ENCODE measurements at regions not wholly inside any gene's neighbourhood (a gene's known extent, or its start where the extent isn't known, plus 50 kb on each side); places are given as distances from the start of the nearest gene placed in this dataset.

DNA sequence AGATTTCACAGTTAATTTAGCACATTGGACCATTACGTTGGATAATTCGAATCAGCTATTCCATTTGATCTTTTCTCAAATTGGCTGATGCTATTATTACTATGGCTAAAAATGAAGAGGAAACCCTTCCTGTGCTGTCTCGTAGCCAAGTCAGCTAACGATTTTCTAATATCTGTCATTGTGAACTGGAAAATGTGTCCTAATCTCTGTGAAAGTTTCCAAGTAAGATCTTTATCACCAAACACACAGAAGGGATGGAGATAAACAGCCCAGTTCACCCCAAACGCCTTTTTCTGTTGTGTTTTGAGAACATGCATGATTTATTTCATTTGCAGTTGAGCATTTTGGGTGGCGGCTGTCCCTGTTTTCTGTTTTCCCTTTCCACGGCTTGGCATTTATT, 312.8 kb downstream of the FOXL1 start:
- no TSS peak for BruUV-seq (replicated peaks)
- Histone ChIP-seq H3K4me3 (ENCODE audit: low read depth, low read length, poor library complexity, severe bottlenecking) (no peak overlapping the region), H3K4me1 (ENCODE audit: insufficient read depth, low read length, poor library complexity, severe bottlenecking) (no peaks in the 10 kb centered on the region), H3K9me3 (ENCODE audit: low read depth, low read length, poor library complexity, severe bottlenecking) (no peaks in the 10 kb centered on the region), H3K36me3 (ENCODE audit: insufficient read depth, low read length, poor library complexity, severe bottlenecking) (no peaks in the 10 kb centered on the region), H3K27me3 (replicated peaks; ENCODE audit: insufficient read depth, low read depth, low read length, poor library complexity) (peaks cover 69% of the 10 kb centered on the region), H3K27ac (ENCODE audit: low read depth, low read length, poor library complexity, severe bottlenecking) (no peak overlapping the region)
- POLR2A ChIA-PET (ENCODE audit: low non-redundant PET): no interaction called here
- no peak for TF ChIP-seq EZH2 (IDR thresholded peaks at IDR 0.05; ENCODE audit: borderline replicate concordance, low read depth, low read length, poor library complexity, severe bottlenecking)
- TF ChIP-seq, protein P1, sequence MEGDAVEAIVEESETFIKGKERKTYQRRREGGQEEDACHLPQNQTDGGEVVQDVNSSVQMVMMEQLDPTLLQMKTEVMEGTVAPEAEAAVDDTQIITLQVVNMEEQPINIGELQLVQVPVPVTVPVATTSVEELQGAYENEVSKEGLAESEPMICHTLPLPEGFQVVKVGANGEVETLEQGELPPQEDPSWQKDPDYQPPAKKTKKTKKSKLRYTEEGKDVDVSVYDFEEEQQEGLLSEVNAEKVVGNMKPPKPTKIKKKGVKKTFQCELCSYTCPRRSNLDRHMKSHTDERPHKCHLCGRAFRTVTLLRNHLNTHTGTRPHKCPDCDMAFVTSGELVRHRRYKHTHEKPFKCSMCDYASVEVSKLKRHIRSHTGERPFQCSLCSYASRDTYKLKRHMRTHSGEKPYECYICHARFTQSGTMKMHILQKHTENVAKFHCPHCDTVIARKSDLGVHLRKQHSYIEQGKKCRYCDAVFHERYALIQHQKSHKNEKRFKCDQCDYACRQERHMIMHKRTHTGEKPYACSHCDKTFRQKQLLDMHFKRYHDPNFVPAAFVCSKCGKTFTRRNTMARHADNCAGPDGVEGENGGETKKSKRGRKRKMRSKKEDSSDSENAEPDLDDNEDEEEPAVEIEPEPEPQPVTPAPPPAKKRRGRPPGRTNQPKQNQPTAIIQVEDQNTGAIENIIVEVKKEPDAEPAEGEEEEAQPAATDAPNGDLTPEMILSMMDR (conservative IDR thresholded peaks at IDR 0.05; ENCODE audit: low read depth, low read length): no peak
- intact Hi-C loops (cut with micrococcal nuclease; ENCODE audit: unreplicated experiment): no loop called here
- CTCF ChIA-PET: no interaction called here
- DNase-seq (ENCODE audit: low spot score): no peak

- no peak for DNase-seq (ENCODE audit: low spot score)
- Histone ChIP-seq H3K9me3 (ENCODE audit: low read depth, low read length, poor library complexity, severe bottlenecking) (no peaks in the 10 kb centered on the region), H3K4me1 (ENCODE audit: insufficient read depth, low read length, poor library complexity, severe bottlenecking) (no peaks in the 10 kb centered on the region), H3K36me3 (ENCODE audit: insufficient read depth, low read length, poor library complexity, severe bottlenecking) (no peaks in the 10 kb centered on the region), H3K4me3 (ENCODE audit: low read depth, low read length, poor library complexity, severe bottlenecking) (no peak overlapping the region), H3K27ac (ENCODE audit: low read depth, low read length, poor library complexity, severe bottlenecking) (no peak overlapping the region), H3K27me3 (replicated peaks; ENCODE audit: insufficient read depth, low read depth, low read length, poor library complexity) (peaks cover 63% of the 10 kb centered on the region)
- no TSS peak for BruUV-seq (replicated peaks)
- ChIA-PET POLR2A (ENCODE audit: low non-redundant PET) (no interaction called here), CTCF (no interaction called here)
- intact Hi-C loops (cut with micrococcal nuclease; ENCODE audit: unreplicated experiment): no loop called here
- no peak for TF ChIP-seq EZH2 (IDR thresholded peaks at IDR 0.05; ENCODE audit: borderline replicate concordance, low read depth, low read length, poor library complexity, severe bottlenecking)
- TF ChIP-seq, protein P1 (conservative IDR thresholded peaks at IDR 0.05; ENCODE audit: low read depth, low read length): no peak
Measured at GRCh38 chr16:86891631-86892030, 313.3 kb downstream of the FOXL1 start.

- no peak overlapping the region for H3K27ac ChIP-seq (ENCODE audit: low read depth, low read length, poor library complexity, severe bottlenecking)
- intact Hi-C loops (cut with micrococcal nuclease; ENCODE audit: unreplicated experiment): no loop called here
- CTCF ChIA-PET: no interaction called here
- BruUV-seq (replicated peaks): no TSS peak
- peaks cover 55% of the 10 kb centered on the region for H3K27me3 ChIP-seq (replicated peaks; ENCODE audit: insufficient read depth, low read depth, low read length, poor library complexity)
- H3K9me3 ChIP-seq (ENCODE audit: low read depth, low read length, poor library complexity, severe bottlenecking): no peaks in the 10 kb centered on the region
- TF ChIP-seq, protein P1 (conservative IDR thresholded peaks at IDR 0.05; ENCODE audit: low read depth, low read length): no peak
- no peak for TF ChIP-seq EZH2 (IDR thresholded peaks at IDR 0.05; ENCODE audit: borderline replicate concordance, low read depth, low read length, poor library complexity, severe bottlenecking)
- no peaks in the 10 kb centered on the region for H3K4me1 ChIP-seq (ENCODE audit: insufficient read depth, low read length, poor library complexity, severe bottlenecking)
- H3K4me3 ChIP-seq (ENCODE audit: low read depth, low read length, poor library complexity, severe bottlenecking): no peak overlapping the region
- DNase-seq (ENCODE audit: low spot score): peak; percentile 4
- H3K36me3 ChIP-seq (ENCODE audit: insufficient read depth, low read length, poor library complexity, severe bottlenecking): no peaks in the 10 kb centered on the region
- POLR2A ChIA-PET (ENCODE audit: low non-redundant PET): no interaction called here
Measured at GRCh38 chr16:86892509-86892908, 314.2 kb downstream of the FOXL1 start.
